A673 (cell line): ENCODE measurements at regions not wholly inside any gene's neighbourhood (a gene's known extent, or its start where the extent isn't known, plus 50 kb on each side); places are given as distances from the start of the nearest gene placed in this dataset.

ENCODE experiments used
- BruUV-seq: library from RNA; stranded (reverse); fragments of 400-500 nt; replicated peaks from 2 replicates; lab custom pipeline; 2021; lab: Mats Ljungman, UMichigan
- CTCF ChIA-PET: fragments of 300-600 bp; sonication (Branson Sonifier 250); formaldehyde crosslinking; loops from one replicate; lab custom pipeline; 2022; ENCODE audit warnings: antibody characterized with exemption; lab: Charles Lee
- POLR2A ChIA-PET: fragments of 300-600 bp; sonication (Branson Sonifier 250); formaldehyde crosslinking; loops from one replicate; lab custom pipeline; 2022; ENCODE audit warnings: antibody characterized with exemption; ENCODE audit not compliant: low non-redundant PET; lab: Charles Lee
- DNase-seq: peaks from one replicate; pipeline ENCODE4 v3.0.0-alpha.2; 2015; ENCODE audit warnings: low spot score
- H3K27ac ChIP-seq: fragments of 200-600 bp; sonication (generic); 2 replicates; pipeline ENCODE4 v1.5.1; 2016; ENCODE audit warnings: mixed run types, low read depth, mild to moderate bottlenecking, mixed read lengths, antibody characterized with exemption, low read length; ENCODE audit not compliant: poor library complexity, severe bottlenecking
- H3K27me3 ChIP-seq: fragments of 200-600 bp; sonication (generic); replicated peaks from 2 replicates; pipeline ENCODE4 v1.6.1; 2017; ENCODE audit warnings: mixed run types, low read depth, mild to moderate bottlenecking, mixed read lengths, antibody characterized with exemption, low read length; ENCODE audit not compliant: insufficient read depth, poor library complexity
- H3K36me3 ChIP-seq: fragments of 200-600 bp; sonication (generic); 2 replicates; pipeline ENCODE4 v1.6.1; 2016; ENCODE audit warnings: mixed run types, mild to moderate bottlenecking, mixed read lengths, antibody characterized with exemption, low read length; ENCODE audit not compliant: insufficient read depth, poor library complexity, severe bottlenecking
- H3K4me1 ChIP-seq: fragments of 200-600 bp; sonication (generic); 2 replicates; pipeline ENCODE4 v1.6.1; 2017; ENCODE audit warnings: mixed run types, mild to moderate bottlenecking, mixed read lengths, antibody characterized with exemption, low read length; ENCODE audit not compliant: insufficient read depth, poor library complexity, severe bottlenecking
- H3K4me3 ChIP-seq: fragments of 200-600 bp; sonication (generic); 2 replicates; pipeline ENCODE4 v1.5.1; 2016; ENCODE audit warnings: low read depth, mixed run types, mild to moderate bottlenecking, mixed read lengths, low read length; ENCODE audit not compliant: poor library complexity, severe bottlenecking
- H3K9me3 ChIP-seq: fragments of 200-600 bp; sonication (generic); 2 replicates; pipeline ENCODE4 v1.6.1; 2016; ENCODE audit warnings: mixed run types, low read depth, mild to moderate bottlenecking, mixed read lengths, antibody characterized with exemption, low read length; ENCODE audit not compliant: poor library complexity, severe bottlenecking
- CTCF ChIP-seq: fragments of 300-800, 200-600 bp; sonication (generic); conservative IDR thresholded peaks from 2 replicates; pipeline ENCODE4 v1.5.1; 2017; ENCODE audit warnings: low read depth, mild to moderate bottlenecking, antibody characterized with exemption, low read length, moderate library complexity, mixed read lengths
- EZH2 ChIP-seq: fragments of 200-600 bp; sonication (generic); IDR thresholded peaks from 2 replicates; pipeline ENCODE4 v1.6.1; 2017; ENCODE audit warnings: borderline replicate concordance, low read depth, mild to moderate bottlenecking, mixed read lengths, antibody characterized with exemption, low read length; ENCODE audit not compliant: poor library complexity, severe bottlenecking
- intact Hi-C: fragments of 100-400 bp; cut with micrococcal nuclease; formaldehyde crosslinking; loops from one replicate; pipeline ENCODE4 v1.10.0; 2022; ENCODE audit not compliant: unreplicated experiment

- Histone ChIP-seq H3K4me1 (no peaks in the 10 kb centered on the region), H3K36me3 (no peaks in the 10 kb centered on the region), H3K4me3 (no peak overlapping the region), H3K27me3 (no peaks in the 10 kb centered on the region), H3K9me3 (no peaks in the 10 kb centered on the region), H3K27ac (no peak overlapping the region)
- no TSS peak for BruUV-seq
- ChIA-PET POLR2A (no interaction called here), CTCF (no interaction called here)
- TF ChIP-seq EZH2 (no peak), CTCF (no peak)
- intact Hi-C loops, result no loop called here
- DNase-seq, result no peak
These were observed 81.7 kb downstream of the IRX5 start for GRCh38 chr16:55012362-55012761.

DNA sequence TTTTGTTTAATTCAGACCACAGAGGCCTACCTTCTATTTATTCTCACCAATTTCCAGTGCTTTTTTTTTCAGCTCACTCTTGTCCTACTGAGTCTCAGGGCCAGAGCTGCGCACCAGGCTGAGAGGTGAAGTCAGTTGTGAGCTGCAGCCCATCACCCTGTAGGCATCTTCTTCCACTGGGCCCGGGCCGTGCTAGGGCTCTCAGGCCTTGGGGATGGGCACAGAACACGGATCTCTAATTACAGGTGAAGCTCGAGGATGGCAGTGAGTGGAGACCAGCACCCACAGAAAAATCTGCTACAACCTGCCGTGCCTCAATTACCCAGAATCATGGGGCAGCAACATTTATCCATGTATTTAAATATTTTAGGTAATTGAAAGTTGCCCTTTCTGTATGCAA, 82.1 kb downstream of the IRX5 start:
- CTCF ChIA-PET, result no interaction called here
- TF ChIP-seq CTCF (no peak), EZH2 (no peak)

GRCh38 chr16:55014022-55014421, 83.4 kb downstream of the IRX5 start:
- POLR2A ChIA-PET, result interaction anchor here (0.7 kb wide), 1 partner anchor 942 kb away, joined by 3 read pairs; no protein-coding TSS in a partner anchor
- H3K4me1 ChIP-seq, result no peaks in the 10 kb centered on the region
- CTCF ChIA-PET, result no interaction called here
- intact Hi-C loops, result no loop called here
- no peaks in the 10 kb centered on the region for H3K9me3 ChIP-seq
- H3K36me3 ChIP-seq, result no peaks in the 10 kb centered on the region
- TF ChIP-seq CTCF (no peak), EZH2 (no peak)
- no TSS peak for BruUV-seq
- no peak for DNase-seq
- H3K4me3 ChIP-seq, result no peak overlapping the region
- H3K27ac ChIP-seq, result no peak overlapping the region
- no peaks in the 10 kb centered on the region for H3K27me3 ChIP-seq

More for the DNA sequence above, 82.1 kb downstream of the IRX5 start:
- intact Hi-C loops, result no loop called here
- Histone ChIP-seq H3K9me3 (no peaks in the 10 kb centered on the region), H3K4me1 (no peaks in the 10 kb centered on the region), H3K27ac (no peak overlapping the region), H3K4me3 (no peak overlapping the region), H3K36me3 (no peaks in the 10 kb centered on the region), H3K27me3 (no peaks in the 10 kb centered on the region)
- BruUV-seq, result no TSS peak
- DNase-seq, result no peak
- POLR2A ChIA-PET, result no interaction called here
